OCI-LY1 (cell line): ENCODE measurements at regions not wholly inside any gene's neighbourhood (a gene's known extent, or its start where the extent isn't known, plus 50 kb on each side); places are given as distances from the start of the nearest gene placed in this dataset.

Experiments
- CTCF ChIP-seq: fragments of 200-600 bp; sonication (generic), shearing (Covaris generic); IDR thresholded peaks from 2 replicates; pipeline ENCODE4 v1.5.1; 2017; ENCODE audit warnings: mild to moderate bottlenecking, antibody characterized with exemption, low read length, moderate library complexity, mixed read lengths
- EZH2 ChIP-seq: fragments of 200-600 bp; sonication (generic), shearing (Covaris generic); IDR thresholded peaks from 2 replicates; pipeline ENCODE4 v1.8.0; 2017; ENCODE audit warnings: borderline replicate concordance, mixed run types, mild to moderate bottlenecking, antibody characterized with exemption, low read length, moderate library complexity, mixed read lengths

GRCh38 chr9:11149065-11149464 lies 536.3 kb upstream of the PTPRD start:
- TF ChIP-seq CTCF (peak; percentile 24; the same call in 1 of the 2 replicates), EZH2 (no peak)
